Pancreas (tissue), 10 donors: ENCODE measurements at regions not wholly inside any gene's neighbourhood (a gene's known extent, or its start where the extent isn't known, plus 50 kb on each side); places are given as distances from the start of the nearest gene placed in this dataset.
A peak's percentile ranks its signal among the peaks of the same experiment; 100 is the strongest.

ENCODE experiments used
- ATAC-seq, 4 donors: fragments of 200-7000 bp; cut with Tn5 transposase; one replicate each; pipeline versions ENCODE4 v1.8.0 to v1.9.1; 2020; ENCODE audit warnings: mild to moderate bottlenecking in 4 of 4, moderate library complexity in 4 of 4
- DNase-seq, 6 donors: peaks; one replicate each; pipeline ENCODE4 v3.0.0-alpha.2; 2020
- FAIRE-seq: peaks from 2 replicates; lab custom pipeline; 2012; peaks lifted over from hg19 to GRCh38; lab: Jason Lieb, UNC
- H3K27ac ChIP-seq, 4 donors: fragments of 200-600 bp; sonication (generic); 1 replicate in 3 of 4; 2 replicates in 1 of 4; pipeline versions ENCODE4 v1.5.0 to v1.8.0; 2020
- H3K27me3 ChIP-seq, 4 donors: fragments of 200-600 bp; one replicate each; pipeline ENCODE4 v1.8.0; 2021
- H3K36me3 ChIP-seq, 3 donors: fragments of 200-600 bp; sonication (generic) in 1 of 3; one replicate each; pipeline versions ENCODE4 v1.5.0 to v1.8.0; 2020 to 2021
- H3K4me1 ChIP-seq, 3 donors: fragments of 200-600 bp; one replicate each; pipeline ENCODE4 v1.8.0; 2021
- H3K4me3 ChIP-seq, 4 donors: fragments of 200-600 bp; sonication (generic) in 2 of 4; one replicate each; pipeline versions ENCODE4 v1.5.0 to v1.8.0; 2020 to 2021
- H3K9me3 ChIP-seq, 4 donors: fragments of 200-600 bp; one replicate each; pipeline ENCODE4 v1.8.0; 2021
- CTCF ChIP-seq, 4 donors: fragments of 200-600 bp; sonication (generic) in 3 of 4; IDR thresholded peaks; one replicate each; pipeline versions ENCODE4 v1.5.0 to v1.8.0; 2021; ENCODE audit warnings: antibody characterized with exemption in 4 of 4
- WGBS, 2 donors: extraction: QIAGEN DNeasy Blood & Tissue Kit; methylation state at CpG; one replicate each; pipeline ENCODE4 v1.1.7; 2013; 5-methylcytosine and 5-hydroxymethylcytosine counted together
- intact Hi-C, 3 donors: fragments of 100-400 bp; cut with DNase I; formaldehyde crosslinking; loops; one replicate each; pipeline versions ENCODE4 v1.11.1 to v1.14.2; 2022
- donor health status: healthy with polysubstance abuse.
- donor health status: DM: no; HTN: no; CAD: no; lungs with moderate emphysema.
- donor health status: DM: no; HTN: no; CAD: no.
- donor health status: control.
- donor health status: control.
- donor health status: Bipolar disorder and iron deficiency.
- donor health status: DM: yes; HTN: yes; CAD: no.
- donor health status: DM: no; HTN: no; CAD: no.
- donor health status: DM: no; HTN: no; CAD: no.
- donor health status: DM: yes; HTN: yes; CAD: no.

GRCh38 chr1:229108598-229109201 lies 162.2 kb upstream of the RAB4A start:
- Histone ChIP-seq H3K27me3 (no peaks in the 10 kb centered on the region), H3K36me3 (no peaks in the 10 kb centered on the region), H3K27ac (peak overlapping the region in 3 of 4 donors; percentile 52 to 79 (median 66)), H3K9me3 (no peaks in the 10 kb centered on the region), H3K4me1 (peaks cover 14 to 21% (median 19%) of the 10 kb centered on the region in 3 donors), H3K4me3 (no peak overlapping the region)
- peak in 3 of 4 donors; percentile 8 to 49 (median 34) for ATAC-seq
- FAIRE-seq = no peak
- no peak for TF ChIP-seq CTCF (IDR thresholded peaks at IDR 0.05)
- intact Hi-C loops = no loop called here
- WGBS, 2 donors = 74 to 76% methylated on average over 10 of the region's 10 CpGs
- no peak for DNase-seq

DNA sequence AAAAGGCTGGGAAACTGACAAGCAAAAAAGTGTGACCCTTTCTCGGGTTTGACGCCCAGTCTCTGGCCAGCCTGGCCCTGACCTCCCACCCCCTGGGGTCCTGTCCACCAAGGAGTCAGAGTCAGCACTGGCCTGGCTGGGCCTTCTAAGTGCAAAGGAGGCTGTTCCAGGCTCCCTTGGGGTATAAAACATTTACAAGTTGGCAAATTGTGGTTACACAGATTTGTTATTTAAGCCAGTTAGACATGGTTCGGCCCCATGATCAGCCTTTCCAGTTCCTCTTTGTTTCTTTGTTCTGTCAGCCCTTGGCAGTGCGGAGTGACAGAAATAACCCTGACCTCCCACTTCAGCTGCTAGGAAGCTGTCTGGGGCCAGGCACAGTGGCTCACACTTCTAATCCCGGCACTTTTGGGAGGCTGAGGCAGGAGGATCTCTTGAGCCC lies 161.6 kb upstream of the RAB4A start:
- Histone ChIP-seq H3K27ac (peak overlapping the region in 3 of 4 donors; percentile 52 to 79 (median 66)), H3K9me3 (no peaks in the 10 kb centered on the region), H3K4me1 (peaks cover 14 to 21% (median 19%) of the 10 kb centered on the region in 3 donors), H3K27me3 (no peaks in the 10 kb centered on the region), H3K4me3 (no peak overlapping the region), H3K36me3 (no peaks in the 10 kb centered on the region)
- intact Hi-C loops = no loop called here
- DNase-seq = no peak
- no peak for TF ChIP-seq CTCF (IDR thresholded peaks at IDR 0.05)
- 64 to 70% methylated on average over 5 of the region's 5 CpGs for WGBS, 2 donors
- FAIRE-seq = no peak
- peak in 2 of 4 donors; percentile 34 to 49 for ATAC-seq

DNA sequence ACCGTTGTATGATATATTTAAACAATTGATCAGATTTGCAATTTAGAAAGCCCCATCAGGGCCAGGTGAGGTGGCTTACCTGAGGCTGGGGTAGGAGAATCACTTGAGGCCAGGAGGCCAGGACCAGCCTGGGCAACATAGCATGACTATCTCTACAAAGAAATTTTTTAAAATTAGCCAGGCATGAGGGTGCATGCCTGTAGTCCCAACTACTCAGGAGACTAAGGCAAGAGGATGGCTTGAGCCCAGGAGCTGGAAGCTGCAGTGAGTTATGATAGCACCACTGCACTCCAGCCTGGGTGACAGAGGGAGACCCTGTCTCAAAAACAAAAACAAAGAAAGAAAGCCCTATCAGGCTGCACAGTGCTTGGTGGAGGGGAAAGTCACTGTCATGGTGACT lies 159.9 kb upstream of the RAB4A start:
- no peak for ATAC-seq
- no peak for DNase-seq
- no peaks in the 10 kb centered on the region for H3K27me3 ChIP-seq
- H3K36me3 ChIP-seq = no peaks in the 10 kb centered on the region
- H3K27ac ChIP-seq = no peak overlapping the region
- H3K4me1 ChIP-seq = peaks cover 14 to 25% (median 21%) of the 10 kb centered on the region in 3 donors
- H3K4me3 ChIP-seq = no peak overlapping the region
- FAIRE-seq = no peak
- no peak for TF ChIP-seq CTCF (IDR thresholded peaks at IDR 0.05)
- WGBS, 2 donors = 42 to 46% methylated on average over 1 of the region's 1 CpG
- H3K9me3 ChIP-seq = no peaks in the 10 kb centered on the region
- intact Hi-C loops = no loop called here

DNA sequence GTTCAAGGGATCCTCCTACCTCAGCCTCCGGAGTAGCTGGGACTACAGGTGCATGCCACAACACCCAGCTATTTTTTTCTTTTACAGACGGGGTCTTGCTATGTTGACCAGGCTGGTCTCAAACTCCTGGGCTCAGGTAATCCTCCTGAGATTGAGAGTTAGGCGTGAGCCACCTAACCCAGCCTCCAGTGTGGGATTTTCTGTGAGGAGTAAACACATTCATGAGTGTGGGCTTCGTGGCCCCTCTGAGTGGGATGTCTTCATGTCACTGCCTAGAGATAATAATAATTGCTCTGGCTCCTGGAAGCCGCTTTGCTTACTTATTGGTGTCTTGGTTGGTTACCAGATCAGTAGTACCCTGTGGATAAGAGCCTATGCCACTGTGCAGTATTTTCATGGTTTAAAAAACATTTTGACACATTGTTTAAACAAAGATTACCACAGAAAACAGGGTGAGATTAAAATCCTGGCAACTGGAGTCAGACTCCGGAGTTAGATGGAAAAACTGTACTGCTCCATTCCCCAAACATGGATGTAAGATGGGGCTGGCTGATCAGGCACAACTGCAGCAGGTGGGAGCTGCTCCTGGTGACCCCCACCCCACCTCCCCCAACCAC lies 159.1 kb upstream of the RAB4A start:
- no peak for FAIRE-seq
- Histone ChIP-seq H3K27me3 (no peaks in the 10 kb centered on the region), H3K4me3 (no peak overlapping the region), H3K36me3 (no peaks in the 10 kb centered on the region), H3K9me3 (no peaks in the 10 kb centered on the region), H3K27ac (peak overlapping the region in 2 of 4 donors; percentile 44 to 46), H3K4me1 (peaks cover 14 to 25% (median 23%) of the 10 kb centered on the region in 3 donors)
- no peak for TF ChIP-seq CTCF (IDR thresholded peaks at IDR 0.05)
- DNase-seq = no peak
- 39 to 41% methylated on average over 6 of the region's 6 CpGs for WGBS, 2 donors
- intact Hi-C loops = no loop called here
- ATAC-seq = peak; percentile 61 to 76 (median 72)
